HG03196 (cell line): ENCODE measurements at regions not wholly inside any gene's neighbourhood (a gene's known extent, or its start where the extent isn't known, plus 50 kb on each side); places are given as distances from the start of the nearest gene placed in this dataset.

Experiments
- ATAC-seq: cut with Tn5 transposase; IDR thresholded peaks from one replicate; pipeline ENCODE4 v1.9.1; 2021; ENCODE audit not compliant: unreplicated experiment

GRCh38 chr14:98688446-98688845 lies 583.6 kb downstream of the BCL11B start:
- ATAC-seq: no peak

GRCh38 chr14:98689951-98690350 lies 582.0 kb downstream of the BCL11B start:
- ATAC-seq: no peak

- no peak for ATAC-seq
Measured at GRCh38 chr14:98692832-98693231, 579.2 kb downstream of the BCL11B start.

GRCh38 chr14:98694541-98694940 lies 577.5 kb downstream of the BCL11B start:
- ATAC-seq: no peak

- no peak for ATAC-seq
Measured at GRCh38 chr14:98695809-98696208, 576.2 kb downstream of the BCL11B start.

GRCh38 chr14:98698341-98698740 lies 573.7 kb downstream of the BCL11B start:
- no peak for ATAC-seq

- no peak for ATAC-seq
Measured at GRCh38 chr14:98700748-98701147, 571.2 kb downstream of the BCL11B start.

GRCh38 chr14:98701377-98701776 lies 570.6 kb downstream of the BCL11B start:
- no peak for ATAC-seq

- no peak for ATAC-seq
Measured at GRCh38 chr14:98704441-98704840, 567.6 kb downstream of the BCL11B start.

GRCh38 chr14:98705871-98706300 lies 566.1 kb downstream of the BCL11B start:
- no peak for ATAC-seq

- ATAC-seq: no peak
Measured at GRCh38 chr14:98707522-98707921, 564.5 kb downstream of the BCL11B start.

GRCh38 chr14:98708555-98708954 lies 563.4 kb downstream of the BCL11B start:
- ATAC-seq: no peak

GRCh38 chr14:98711453-98711852 lies 560.5 kb downstream of the BCL11B start:
- ATAC-seq: no peak

GRCh38 chr14:98714626-98715425 lies 557.2 kb downstream of the BCL11B start:
- no peak for ATAC-seq

- ATAC-seq: no peak
Measured at GRCh38 chr14:98716133-98716532, 555.9 kb downstream of the BCL11B start.

GRCh38 chr14:98721061-98721460 lies 550.9 kb downstream of the BCL11B start:
- ATAC-seq: no peak

GRCh38 chr14:98724734-98725133 lies 547.3 kb downstream of the BCL11B start:
- no peak for ATAC-seq

GRCh38 chr14:98725191-98725590 lies 546.8 kb downstream of the BCL11B start:
- ATAC-seq: no peak

- ATAC-seq: no peak
Measured at GRCh38 chr14:98725676-98726075, 546.3 kb downstream of the BCL11B start.

- no peak for ATAC-seq
Measured at GRCh38 chr14:98726585-98727405, 545.2 kb downstream of the BCL11B start.

- no peak for ATAC-seq
Measured at GRCh38 chr14:98728024-98728423, 544.0 kb downstream of the BCL11B start.

GRCh38 chr14:98728836-98729235 lies 543.2 kb downstream of the BCL11B start:
- ATAC-seq: no peak
